ENCODE measurements at regions not wholly inside any gene's neighbourhood (a gene's known extent, or its start where the extent isn't known, plus 50 kb on each side); places are given as distances from the start of the nearest gene placed in this dataset.

DNA sequence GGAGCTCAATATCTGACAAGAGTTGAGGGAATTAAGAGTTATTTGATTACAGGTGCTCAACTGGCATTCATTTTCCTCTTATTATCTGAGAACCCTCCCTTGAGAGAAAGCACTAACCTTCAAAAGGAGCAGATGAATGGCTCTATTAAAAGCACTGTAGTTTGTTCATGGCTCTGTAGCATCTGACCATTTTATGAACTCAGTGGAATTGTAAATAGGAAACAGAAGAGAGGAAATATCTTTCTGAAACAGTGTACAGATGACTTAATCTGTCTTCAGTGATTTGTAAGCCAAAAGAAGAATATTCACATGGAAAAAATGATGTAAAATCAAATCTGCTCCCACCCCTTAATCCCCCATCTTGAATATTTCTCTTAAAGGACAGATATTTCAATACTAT lies 810.4 kb upstream of the GRAMD2B start:
- TF ChIP-seq GATA2 (IDR thresholded peaks at IDR 0.05; ENCODE audit: low read depth, low read length): no peak
- TF ChIP-seq GATA3 (IDR thresholded peaks at IDR 0.05; ENCODE audit: low read depth, low read length): no peak

All from SH-SY5Y (cell line).